CD4-positive, alpha-beta memory T cell (primary cell): ENCODE measurements at regions not wholly inside any gene's neighbourhood (a gene's known extent, or its start where the extent isn't known, plus 50 kb on each side); places are given as distances from the start of the nearest gene placed in this dataset.
A peak's percentile ranks its signal among the peaks of the same experiment; 100 is the strongest.

Experiments used
- CTCF ChIA-PET: fragments of 350-600 bp; sonication (Branson Sonifier 250); formaldehyde crosslinking; loops from one replicate; lab custom pipeline; 2021; ENCODE audit warnings: inconsistent platforms; ENCODE audit not compliant: partially characterized antibody; lab: Charles Lee
- POLR2A ChIA-PET: fragments of 350-600 bp; sonication (Branson Sonifier 250); formaldehyde crosslinking; loops from one replicate; lab custom pipeline; 2021; ENCODE audit not compliant: partially characterized antibody; lab: Charles Lee
- DNase-seq, 5 donors: peaks; one replicate each; pipeline versions ENCODE4 v3.0.0 to v3.0.0-alpha.2; 2020 to 2022; ENCODE audit warnings: mixed read lengths in 1 of 5
- H3K27ac ChIP-seq: one replicate; pipeline ENCODE4 v1.7.0; 2013; ENCODE audit warnings: low read depth, low read length
- H3K27me3 ChIP-seq: 2 replicates; pipeline ENCODE4 v1.7.0; 2013; ENCODE audit warnings: mild to moderate bottlenecking, low read length, moderate library complexity; ENCODE audit not compliant: insufficient read depth
- H3K36me3 ChIP-seq: 2 replicates; pipeline ENCODE4 v1.7.0; 2013; ENCODE audit warnings: mild to moderate bottlenecking, low read length, moderate library complexity; ENCODE audit not compliant: insufficient read depth
- H3K4me1 ChIP-seq: 2 replicates; pipeline ENCODE4 v1.7.0; 2013; ENCODE audit warnings: mild to moderate bottlenecking, low read length, moderate library complexity; ENCODE audit not compliant: insufficient read depth
- H3K4me3 ChIP-seq, 2 donors: one replicate each; pipeline ENCODE4 v1.7.0; 2013; ENCODE audit warnings: low read length in 2 of 2, mild to moderate bottlenecking in 1 of 2
- H3K9me3 ChIP-seq, 2 donors: one replicate each; pipeline ENCODE4 v1.7.0; 2013; ENCODE audit warnings: low read length in 2 of 2, control low read depth in 1 of 2; ENCODE audit not compliant: control insufficient read depth in 1 of 2
- H3K27ac Mint-ChIP-seq, 7 donors: one replicate each; pipeline ENCODE4 v1.8.0; 2020 to 2021; ENCODE audit warnings: mixed read lengths in 7 of 7, mild to moderate bottlenecking in 6 of 7, inconsistent platforms in 3 of 7, moderate library complexity in 3 of 7
- H3K27me3 Mint-ChIP-seq, 2 donors: one replicate each; pipeline ENCODE4 v1.8.0; 2020 to 2021; ENCODE audit warnings: mixed read lengths in 2 of 2
- H3K36me3 Mint-ChIP-seq, 2 donors: one replicate each; pipeline ENCODE4 v1.8.0; 2020 to 2021; ENCODE audit warnings: mixed read lengths in 2 of 2, inconsistent platforms in 1 of 2, mild to moderate bottlenecking in 1 of 2
- H3K4me1 Mint-ChIP-seq, 4 donors: one replicate each; pipeline ENCODE4 v1.8.0; 2020 to 2021; ENCODE audit warnings: mixed read lengths in 4 of 4, mild to moderate bottlenecking in 1 of 4
- H3K4me3 Mint-ChIP-seq, 8 donors: one replicate each; pipeline ENCODE4 v1.8.0; 2020 to 2021; ENCODE audit warnings: mixed read lengths in 8 of 8, mild to moderate bottlenecking in 7 of 8, moderate library complexity in 6 of 8, inconsistent platforms in 3 of 8
- H3K9me3 Mint-ChIP-seq, 8 donors: one replicate each; pipeline ENCODE4 v1.8.0; 2020 to 2021; ENCODE audit warnings: mixed read lengths in 8 of 8, mild to moderate bottlenecking in 5 of 8, inconsistent platforms in 3 of 8, moderate library complexity in 1 of 8
- intact Hi-C: fragments of 100-400 bp; cut with micrococcal nuclease; formaldehyde crosslinking; loops from one replicate; pipeline ENCODE4 v1.15.1; 2023

- Mint-ChIP-seq H3K27ac (peak overlapping the region; percentile 3 to 89 (median 75)), H3K4me3 (peak overlapping the region in 7 of 8 donors; percentile 5 to 67 (median 48)), H3K9me3 (peaks cover 3 to 26% (median 16%) of the 10 kb centered on the region in 8 donors), H3K27me3 (no peaks in the 10 kb centered on the region), H3K36me3 (peaks cover 5 to 11% of the 10 kb centered on the region in 2 donors), H3K4me1 (peaks cover 7 to 14% (median 8%) of the 10 kb centered on the region in 4 donors)
- no peak overlapping the region for H3K4me3 ChIP-seq
- no peak overlapping the region for H3K27ac ChIP-seq
- no peaks in the 10 kb centered on the region for H3K4me1 ChIP-seq
- DNase-seq = peak in 2 of 5 donors; percentile 11 to 12
- ChIA-PET POLR2A (no interaction called here), CTCF (no interaction called here)
- intact Hi-C loops = no loop called here
- no peaks in the 10 kb centered on the region for H3K27me3 ChIP-seq
- no peaks in the 10 kb centered on the region for H3K36me3 ChIP-seq
- H3K9me3 ChIP-seq = no peaks in the 10 kb centered on the region
These were observed 605.2 kb upstream of the ID2 start for GRCh38 chr2:8076448-8077342.

- Mint-ChIP-seq H3K4me1 (peaks cover 7 to 14% (median 8%) of the 10 kb centered on the region in 4 donors), H3K9me3 (peaks cover 3 to 26% (median 16%) of the 10 kb centered on the region in 8 donors), H3K36me3 (peaks cover 5 to 11% of the 10 kb centered on the region in 2 donors), H3K27ac (no peak overlapping the region), H3K4me3 (no peak overlapping the region), H3K27me3 (no peaks in the 10 kb centered on the region)
- intact Hi-C loops = no loop called here
- Histone ChIP-seq H3K4me1 (no peaks in the 10 kb centered on the region), H3K27me3 (no peaks in the 10 kb centered on the region), H3K36me3 (no peaks in the 10 kb centered on the region), H3K9me3 (no peaks in the 10 kb centered on the region), H3K27ac (no peak overlapping the region), H3K4me3 (no peak overlapping the region)
- DNase-seq = no peak
- POLR2A ChIA-PET = no interaction called here
- CTCF ChIA-PET = no interaction called here
These were observed 603.2 kb upstream of the ID2 start for GRCh38 chr2:8078705-8079104.

GRCh38 chr2:8080063-8080462, 601.8 kb upstream of the ID2 start:
- no peaks in the 10 kb centered on the region for H3K4me1 ChIP-seq
- Mint-ChIP-seq H3K4me1 (peaks cover 7 to 14% (median 8%) of the 10 kb centered on the region in 4 donors), H3K36me3 (peaks cover 5 to 11% of the 10 kb centered on the region in 2 donors), H3K27me3 (no peaks in the 10 kb centered on the region), H3K4me3 (no peak overlapping the region), H3K27ac (no peak overlapping the region), H3K9me3 (peaks cover 3 to 26% (median 16%) of the 10 kb centered on the region in 8 donors)
- DNase-seq = no peak
- no peak overlapping the region for H3K27ac ChIP-seq
- ChIA-PET CTCF (no interaction called here), POLR2A (no interaction called here)
- no peaks in the 10 kb centered on the region for H3K36me3 ChIP-seq
- no peaks in the 10 kb centered on the region for H3K27me3 ChIP-seq
- intact Hi-C loops = no loop called here
- H3K9me3 ChIP-seq = no peaks in the 10 kb centered on the region
- H3K4me3 ChIP-seq = no peak overlapping the region

- H3K27ac ChIP-seq = no peak overlapping the region
- no peaks in the 10 kb centered on the region for H3K27me3 ChIP-seq
- intact Hi-C loops = no loop called here
- Mint-ChIP-seq H3K36me3 (peaks cover 5 to 11% of the 10 kb centered on the region in 2 donors), H3K27me3 (no peaks in the 10 kb centered on the region), H3K4me1 (peaks cover 7 to 13% (median 8%) of the 10 kb centered on the region in 4 donors), H3K27ac (no peak overlapping the region), H3K4me3 (no peak overlapping the region), H3K9me3 (peaks cover 3 to 26% (median 16%) of the 10 kb centered on the region in 8 donors)
- no peaks in the 10 kb centered on the region for H3K36me3 ChIP-seq
- H3K4me1 ChIP-seq = no peaks in the 10 kb centered on the region
- POLR2A ChIA-PET = no interaction called here
- H3K4me3 ChIP-seq = no peak overlapping the region
- no peak for DNase-seq
- no peaks in the 10 kb centered on the region for H3K9me3 ChIP-seq
- CTCF ChIA-PET = no interaction called here
These were observed 600.7 kb upstream of the ID2 start for GRCh38 chr2:8081130-8081529.

- Histone ChIP-seq H3K27ac (no peak overlapping the region), H3K9me3 (no peaks in the 10 kb centered on the region), H3K4me1 (no peaks in the 10 kb centered on the region), H3K36me3 (no peaks in the 10 kb centered on the region), H3K27me3 (no peaks in the 10 kb centered on the region), H3K4me3 (no peak overlapping the region)
- H3K36me3 Mint-ChIP-seq = peaks cover 1 to 5% of the 10 kb centered on the region in 2 donors
- intact Hi-C loops = no loop called here
- peaks cover 0 to 5% (median under 1%) of the 10 kb centered on the region in 4 donors for H3K4me1 Mint-ChIP-seq
- CTCF ChIA-PET = no interaction called here
- no peak overlapping the region for H3K27ac Mint-ChIP-seq
- no peaks in the 10 kb centered on the region for H3K27me3 Mint-ChIP-seq
- no peak overlapping the region for H3K4me3 Mint-ChIP-seq
- POLR2A ChIA-PET = no interaction called here
- DNase-seq = no peak
- H3K9me3 Mint-ChIP-seq = peaks cover 0 to 9% (median 6%) of the 10 kb centered on the region in 8 donors
These were observed 599.0 kb upstream of the ID2 start for GRCh38 chr2:8082840-8083239.

GRCh38 chr2:8086357-8086756, 595.5 kb upstream of the ID2 start:
- Mint-ChIP-seq H3K36me3 (no peaks in the 10 kb centered on the region), H3K27ac (no peak overlapping the region), H3K9me3 (peaks cover 0 to 1% (median 0%) of the 10 kb centered on the region in 8 donors), H3K27me3 (no peaks in the 10 kb centered on the region), H3K4me1 (no peaks in the 10 kb centered on the region), H3K4me3 (no peak overlapping the region)
- no peak overlapping the region for H3K4me3 ChIP-seq
- no peak for DNase-seq
- intact Hi-C loops = no loop called here
- ChIA-PET POLR2A (interaction anchor here (0.7 kb wide), 1 partner anchor 595 kb away, joined by 3 read pairs; no protein-coding TSS in a partner anchor), CTCF (no interaction called here)
- H3K36me3 ChIP-seq = no peaks in the 10 kb centered on the region
- no peaks in the 10 kb centered on the region for H3K4me1 ChIP-seq
- H3K9me3 ChIP-seq = no peaks in the 10 kb centered on the region
- H3K27ac ChIP-seq = no peak overlapping the region
- no peaks in the 10 kb centered on the region for H3K27me3 ChIP-seq

GRCh38 chr2:8086796-8087479, 594.9 kb upstream of the ID2 start:
- intact Hi-C loops = no loop called here
- Mint-ChIP-seq H3K9me3 (peaks cover 0 to 1% (median 0%) of the 10 kb centered on the region in 8 donors), H3K4me1 (no peaks in the 10 kb centered on the region), H3K27me3 (no peaks in the 10 kb centered on the region), H3K4me3 (no peak overlapping the region), H3K36me3 (no peaks in the 10 kb centered on the region), H3K27ac (no peak overlapping the region)
- POLR2A ChIA-PET = interaction anchor here (0.7 kb wide), 1 partner anchor 594 kb away, joined by 3 read pairs; no protein-coding TSS in a partner anchor
- Histone ChIP-seq H3K36me3 (no peaks in the 10 kb centered on the region), H3K4me3 (no peak overlapping the region), H3K4me1 (no peaks in the 10 kb centered on the region), H3K27me3 (no peaks in the 10 kb centered on the region), H3K27ac (no peak overlapping the region), H3K9me3 (no peaks in the 10 kb centered on the region)
- no peak for DNase-seq
- CTCF ChIA-PET = no interaction called here
